Activated T-cell treated with anti-CD3 and anti-CD28 coated beads for 24 hours (primary cell): ENCODE measurements at regions not wholly inside any gene's neighbourhood (a gene's known extent, or its start where the extent isn't known, plus 50 kb on each side); places are given as distances from the start of the nearest gene placed in this dataset.

Source experiments
- DNase-seq: peaks from one replicate; pipeline ENCODE4 v3.0.0-alpha.2; 2020; ENCODE audit warnings: low read depth

- no peak for DNase-seq
Observed at GRCh38 chr16:55116165-55116920, 185.7 kb downstream of the IRX5 start.

- DNase-seq = no peak
Observed at GRCh38 chr16:55118701-55119260, 188.1 kb downstream of the IRX5 start.

DNA sequence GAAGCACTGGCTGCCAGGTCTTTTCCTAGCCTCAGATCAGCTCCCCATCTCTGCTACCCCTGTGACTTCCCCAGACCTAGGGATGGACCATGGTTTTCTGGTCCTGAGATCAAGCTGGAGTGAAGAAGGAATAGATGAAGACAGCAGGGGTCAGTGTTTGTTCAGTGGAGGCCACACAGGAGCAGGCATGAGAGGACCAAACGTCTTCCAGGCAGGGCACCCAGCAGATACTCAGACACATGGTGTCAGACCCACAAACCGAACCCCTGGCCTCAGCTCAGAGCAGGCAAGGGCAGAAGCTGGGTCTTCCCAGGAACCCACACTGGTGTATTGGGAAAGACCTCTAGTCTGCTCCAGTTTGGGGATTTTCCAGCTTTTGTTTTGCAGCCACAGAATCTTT, 189.7 kb downstream of the IRX5 start:
- DNase-seq = no peak

DNA sequence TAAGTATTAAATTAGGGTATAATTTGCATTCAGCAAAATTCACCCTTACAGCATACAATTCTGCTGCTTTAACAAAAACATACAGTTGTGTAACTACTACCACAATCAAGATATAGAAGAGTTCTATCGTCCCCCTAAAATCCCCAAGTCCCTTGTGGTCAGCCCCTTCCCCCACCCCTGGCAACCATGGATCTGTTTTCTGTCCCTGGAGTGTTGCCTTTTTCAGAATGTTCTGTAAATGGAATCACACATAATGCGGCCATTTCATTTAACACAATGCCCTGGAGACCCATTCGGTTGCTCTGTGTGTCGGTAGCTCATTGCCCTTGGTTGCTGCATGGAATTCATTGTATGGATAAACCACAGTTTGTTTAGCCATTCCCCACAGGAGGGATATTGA, 190.2 kb downstream of the IRX5 start:
- DNase-seq = no peak

DNA sequence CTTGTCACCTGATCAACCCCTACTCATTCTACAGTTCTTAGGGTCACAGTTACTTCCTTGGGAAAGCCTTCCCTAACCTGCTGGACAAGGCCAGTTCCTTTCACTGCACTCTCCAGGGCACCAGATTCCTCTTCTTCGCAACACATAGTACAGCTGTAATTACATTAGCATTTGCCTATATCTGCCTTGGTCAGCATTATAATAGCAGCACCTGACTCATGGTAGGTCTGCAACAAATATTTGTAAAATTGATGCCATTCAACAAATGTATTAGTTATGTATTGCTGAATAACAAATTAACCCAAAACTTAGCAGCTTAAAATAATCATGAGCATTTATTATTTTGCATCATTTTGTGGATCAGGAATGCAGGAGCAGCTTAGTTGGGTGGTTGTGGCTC, 193.0 kb downstream of the IRX5 start:
- no peak for DNase-seq

DNA sequence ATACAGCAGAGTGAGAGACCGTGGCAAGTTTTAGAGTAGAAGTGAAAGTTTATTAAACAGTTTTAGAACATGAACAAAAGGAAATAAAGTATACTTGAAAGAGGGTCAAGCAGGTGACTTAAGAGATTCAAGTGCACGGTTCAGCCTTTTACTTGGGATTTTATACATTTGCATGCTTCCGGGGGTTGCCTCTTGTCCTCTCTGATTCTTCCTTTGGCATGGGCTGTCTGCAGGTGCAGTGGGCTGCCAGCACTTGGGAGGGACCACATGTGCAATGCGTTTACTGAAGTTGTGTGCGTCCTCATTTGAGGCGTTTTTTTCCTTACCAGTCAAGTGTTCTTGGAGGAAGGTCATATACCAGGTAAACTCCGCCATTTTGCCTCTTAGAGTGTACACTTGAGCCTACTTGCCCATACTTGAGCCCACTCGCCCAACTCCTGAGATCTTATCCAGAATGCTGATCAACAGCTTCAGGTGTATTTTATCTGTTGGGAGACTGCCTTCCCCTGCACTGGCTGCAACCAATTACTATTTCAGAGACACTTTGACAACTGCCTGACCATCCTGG, 195.2 kb downstream of the IRX5 start:
- no peak for DNase-seq

DNA sequence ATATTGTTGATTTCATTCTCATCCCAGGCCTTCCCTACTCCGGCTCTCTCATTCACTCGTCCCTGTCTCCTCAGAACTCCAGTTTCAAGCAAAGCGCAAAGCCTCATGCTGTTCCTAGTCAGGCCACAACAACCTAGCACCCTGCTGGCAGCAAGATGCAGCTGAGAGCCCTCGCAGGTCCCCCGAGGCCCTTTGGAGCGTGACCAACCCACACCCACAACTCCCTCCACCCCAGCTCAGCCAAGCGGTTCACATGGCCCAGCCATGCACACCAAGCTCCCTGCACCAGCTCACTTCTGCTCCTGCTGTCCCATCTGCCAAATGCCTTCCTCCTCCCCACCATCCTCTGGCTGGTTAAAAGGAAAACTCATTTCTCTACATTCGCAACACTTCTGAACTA, 195.8 kb downstream of the IRX5 start:
- no peak for DNase-seq

GRCh38 chr16:55130456-55130855, 193.5 kb upstream of the IRX6 start:
- no peak for DNase-seq

DNA sequence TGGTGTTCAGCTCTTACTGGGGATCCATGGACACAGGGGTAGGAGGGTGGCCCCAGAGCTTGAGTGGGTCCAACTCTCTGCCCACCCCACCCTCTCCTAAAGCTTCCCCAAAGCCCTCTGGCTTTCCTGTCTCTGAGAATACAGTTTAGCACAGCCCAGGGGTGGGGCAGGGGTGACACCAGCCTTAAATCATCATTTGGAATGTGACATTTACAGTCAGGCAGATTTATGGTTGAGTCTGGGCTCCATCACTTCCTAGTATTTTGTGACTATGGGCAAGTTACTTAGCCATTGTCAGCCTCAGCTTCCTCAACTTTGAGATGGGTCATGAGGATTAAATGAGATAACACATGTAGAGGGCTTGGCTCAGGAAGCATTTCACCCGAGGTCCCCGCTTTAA, 193.1 kb upstream of the IRX6 start:
- no peak for DNase-seq

GRCh38 chr16:55133654-55134053, 190.3 kb upstream of the IRX6 start:
- DNase-seq = no peak

DNA sequence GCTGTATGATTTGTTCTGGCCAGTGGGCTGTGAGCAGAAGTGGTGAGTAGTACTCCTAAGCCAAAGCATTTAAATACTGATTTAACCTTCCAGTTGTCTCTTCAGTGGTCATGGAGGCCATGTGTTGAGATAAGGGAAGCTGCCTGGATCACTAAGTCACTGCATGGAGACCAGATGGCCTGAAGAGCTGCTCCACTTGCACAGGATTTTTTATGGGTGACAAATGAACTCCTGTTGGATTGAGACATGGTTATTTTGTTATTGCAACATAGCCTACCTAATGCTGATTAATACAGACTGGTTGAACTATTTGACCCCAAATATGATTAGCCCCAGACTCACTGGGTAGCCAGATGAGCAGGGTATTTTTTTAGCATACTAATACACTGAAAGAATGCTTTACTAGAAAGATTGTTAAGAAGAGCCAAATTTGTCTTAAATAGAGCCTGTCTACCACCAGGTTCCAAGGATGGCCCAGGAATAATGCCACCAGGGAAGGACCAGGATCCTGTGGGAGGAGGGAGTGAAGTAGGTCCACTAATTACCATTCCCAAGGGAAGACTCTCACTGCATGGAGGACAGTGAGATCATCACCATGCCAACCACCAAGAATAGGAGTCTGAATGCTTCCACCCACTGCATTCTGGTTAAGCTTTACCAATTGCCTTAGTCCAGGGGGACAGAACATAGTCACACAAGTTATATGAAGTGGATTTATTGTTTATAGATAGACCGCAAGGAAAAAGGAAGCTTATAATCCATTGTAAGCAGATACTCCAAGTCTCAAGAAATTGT, 187.4 kb upstream of the IRX6 start:
- no peak for DNase-seq

GRCh38 chr16:55138298-55138697, 185.7 kb upstream of the IRX6 start:
- DNase-seq = no peak

DNA sequence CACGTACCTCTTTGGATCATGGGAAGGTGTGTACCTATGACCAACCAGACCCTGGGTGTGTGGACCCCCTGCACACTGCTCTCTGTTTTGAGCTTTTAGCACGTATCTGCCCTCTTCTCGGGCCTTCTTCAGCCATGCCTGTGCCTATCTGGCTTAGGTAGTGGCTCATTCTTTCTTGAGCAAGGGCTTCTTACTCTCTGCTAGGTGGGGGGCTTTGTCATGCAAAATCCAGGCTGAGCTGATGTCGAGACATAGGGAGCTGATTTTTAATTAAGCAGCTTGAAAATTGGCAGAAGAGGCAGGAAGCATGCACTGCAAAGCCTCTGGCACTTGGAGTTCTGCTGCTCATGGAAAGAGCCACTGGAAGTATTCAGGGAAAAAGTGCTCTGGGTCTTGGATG, 181.6 kb upstream of the IRX6 start:
- no peak for DNase-seq

- DNase-seq = no peak
Observed at GRCh38 chr16:55144651-55145050, 179.4 kb upstream of the IRX6 start.

DNA sequence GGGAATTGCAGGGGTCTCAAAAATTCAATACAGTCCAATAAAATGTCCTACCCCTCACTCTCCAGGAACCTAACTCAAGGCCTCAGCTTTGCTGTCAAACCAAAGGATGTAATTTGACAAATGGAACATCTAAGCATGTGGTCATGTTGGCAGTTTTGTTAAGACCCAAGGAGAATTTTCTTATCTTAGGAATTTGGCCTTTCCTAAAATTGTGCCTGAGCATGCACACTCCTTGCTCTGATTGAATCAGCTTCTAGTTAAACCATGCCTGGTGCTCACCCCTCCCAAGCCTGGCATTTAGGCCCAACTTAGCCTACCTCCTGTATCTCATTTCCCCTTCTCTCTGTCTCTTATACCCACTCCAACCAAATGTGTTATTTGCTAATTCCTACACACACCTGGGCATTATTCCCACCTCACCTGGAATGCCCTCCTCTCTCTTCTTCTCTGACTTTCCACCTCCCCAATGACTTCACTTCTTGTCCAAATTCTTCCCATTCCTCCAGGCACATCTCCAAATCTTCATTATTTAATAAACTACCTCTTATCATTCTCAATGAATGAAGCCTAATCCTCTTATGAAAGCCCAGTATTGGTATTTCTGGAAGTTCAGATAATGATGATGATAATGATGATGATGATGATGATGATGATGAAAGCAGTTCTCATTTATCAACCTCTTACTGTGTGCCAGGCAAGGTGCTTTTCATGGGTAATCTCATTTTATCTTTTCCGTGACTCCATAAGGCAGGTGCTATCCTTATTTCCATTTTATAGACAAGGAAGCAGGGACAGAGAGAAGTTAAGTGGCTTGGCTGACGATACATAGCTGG, 178.0 kb upstream of the IRX6 start:
- DNase-seq = no peak

DNA sequence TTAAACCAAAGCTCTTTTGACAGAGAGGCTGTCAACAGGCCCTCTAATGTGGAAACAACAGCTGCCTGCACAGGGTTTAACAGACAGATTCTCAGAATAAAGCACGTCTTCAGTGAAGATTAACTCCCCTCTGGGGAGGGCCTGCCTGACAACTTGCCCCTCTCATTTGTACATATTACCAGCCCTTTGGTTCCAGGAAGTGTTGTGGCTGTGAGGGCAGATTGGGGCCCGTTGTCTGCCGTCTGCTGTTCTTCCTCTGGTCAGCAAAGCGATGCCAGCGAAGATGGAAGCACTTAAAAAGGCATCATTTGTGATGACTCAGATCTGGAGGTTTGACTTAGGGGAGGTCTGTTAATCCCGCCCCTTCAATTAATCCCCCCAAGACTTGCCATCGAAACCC, 177.0 kb upstream of the IRX6 start:
- DNase-seq = no peak

GRCh38 chr16:55147396-55147795, 176.6 kb upstream of the IRX6 start:
- DNase-seq = no peak

DNA sequence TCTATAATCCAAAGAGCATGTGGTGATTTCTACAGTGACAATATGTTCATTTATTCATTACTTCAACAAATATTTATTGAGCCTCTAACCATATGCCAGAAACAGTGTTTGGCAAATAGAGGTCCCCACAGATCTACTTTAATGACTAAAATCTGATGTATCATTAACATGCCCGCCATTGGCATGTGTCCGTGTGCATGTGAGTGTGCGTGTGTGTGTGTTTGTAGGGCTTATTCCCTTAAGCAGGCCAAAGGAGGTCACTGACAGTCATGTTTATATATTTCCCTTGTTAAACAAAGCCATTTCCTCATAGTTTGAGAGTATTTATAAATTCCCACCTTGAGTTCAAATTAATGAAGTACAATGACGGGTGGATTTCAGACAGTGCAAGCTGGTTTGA, 174.4 kb upstream of the IRX6 start:
- DNase-seq = no peak

- DNase-seq = no peak
Observed at GRCh38 chr16:55151561-55152305, 172.3 kb upstream of the IRX6 start.

- no peak for DNase-seq
Observed at GRCh38 chr16:55152875-55153390, 171.1 kb upstream of the IRX6 start.

GRCh38 chr16:55154262-55154661, 169.7 kb upstream of the IRX6 start:
- DNase-seq = no peak
